Pancreas (tissue), 10 donors: ENCODE measurements at regions not wholly inside any gene's neighbourhood (a gene's known extent, or its start where the extent isn't known, plus 50 kb on each side); places are given as distances from the start of the nearest gene placed in this dataset.

ENCODE experiments used
- ATAC-seq, 4 donors: fragments of 200-7000 bp; cut with Tn5 transposase; one replicate each; pipeline versions ENCODE4 v1.8.0 to v1.9.1; 2020; ENCODE audit warnings: mild to moderate bottlenecking in 4 of 4, moderate library complexity in 4 of 4
- DNase-seq, 6 donors: peaks; one replicate each; pipeline ENCODE4 v3.0.0-alpha.2; 2020
- FAIRE-seq: peaks from 2 replicates; lab custom pipeline; 2012; peaks lifted over from hg19 to GRCh38; lab: Jason Lieb, UNC
- H3K27ac ChIP-seq, 4 donors: fragments of 200-600 bp; sonication (generic); 1 replicate in 3 of 4; 2 replicates in 1 of 4; pipeline versions ENCODE4 v1.5.0 to v1.8.0; 2020
- H3K27me3 ChIP-seq, 4 donors: fragments of 200-600 bp; one replicate each; pipeline ENCODE4 v1.8.0; 2021
- H3K36me3 ChIP-seq, 3 donors: fragments of 200-600 bp; sonication (generic) in 1 of 3; one replicate each; pipeline versions ENCODE4 v1.5.0 to v1.8.0; 2020 to 2021
- H3K4me1 ChIP-seq, 3 donors: fragments of 200-600 bp; one replicate each; pipeline ENCODE4 v1.8.0; 2021
- H3K4me3 ChIP-seq, 4 donors: fragments of 200-600 bp; sonication (generic) in 2 of 4; one replicate each; pipeline versions ENCODE4 v1.5.0 to v1.8.0; 2020 to 2021
- H3K9me3 ChIP-seq, 4 donors: fragments of 200-600 bp; one replicate each; pipeline ENCODE4 v1.8.0; 2021
- CTCF ChIP-seq, 4 donors: fragments of 200-600 bp; sonication (generic) in 3 of 4; IDR thresholded peaks; one replicate each; pipeline versions ENCODE4 v1.5.0 to v1.8.0; 2021; ENCODE audit warnings: antibody characterized with exemption in 4 of 4
- WGBS, 2 donors: extraction: QIAGEN DNeasy Blood & Tissue Kit; methylation state at CpG; one replicate each; pipeline ENCODE4 v1.1.7; 2013; 5-methylcytosine and 5-hydroxymethylcytosine counted together
- intact Hi-C, 3 donors: fragments of 100-400 bp; cut with DNase I; formaldehyde crosslinking; loops; one replicate each; pipeline versions ENCODE4 v1.11.1 to v1.14.2; 2022
- donor health status: healthy with polysubstance abuse.
- donor health status: DM: no; HTN: no; CAD: no; lungs with moderate emphysema.
- donor health status: DM: no; HTN: no; CAD: no.
- donor health status: control.
- donor health status: control.
- donor health status: Bipolar disorder and iron deficiency.
- donor health status: DM: yes; HTN: yes; CAD: no.
- donor health status: DM: no; HTN: no; CAD: no.
- donor health status: DM: no; HTN: no; CAD: no.
- donor health status: DM: yes; HTN: yes; CAD: no.

GRCh38 chr7:144903201-144903600, 67.3 kb upstream of the TPK1 start:
- TF ChIP-seq CTCF (IDR thresholded peaks at IDR 0.05) = no peak
- Histone ChIP-seq H3K9me3 (no peaks in the 10 kb centered on the region), H3K36me3 (no peaks in the 10 kb centered on the region), H3K4me3 (no peak overlapping the region), H3K27ac (no peak overlapping the region), H3K27me3 (no peaks in the 10 kb centered on the region), H3K4me1 (no peaks in the 10 kb centered on the region)
- intact Hi-C loops = no loop called here
- DNase-seq = no peak
- no peak for FAIRE-seq
- no peak for ATAC-seq
- WGBS, 2 donors = 63 to 68% methylated on average over 3 of the region's 3 CpGs

GRCh38 chr7:144892761-144893160, 56.9 kb upstream of the TPK1 start:
- H3K9me3 ChIP-seq = no peaks in the 10 kb centered on the region
- no peak for ATAC-seq
- H3K36me3 ChIP-seq = no peaks in the 10 kb centered on the region
- no peaks in the 10 kb centered on the region for H3K4me1 ChIP-seq
- 47 to 51% methylated on average over 3 of the region's 3 CpGs for WGBS, 2 donors
- H3K4me3 ChIP-seq = no peak overlapping the region
- no peaks in the 10 kb centered on the region for H3K27me3 ChIP-seq
- DNase-seq = no peak
- TF ChIP-seq CTCF (IDR thresholded peaks at IDR 0.05) = no peak
- no peak overlapping the region for H3K27ac ChIP-seq
- FAIRE-seq = no peak
- intact Hi-C loops = no loop called here
